Ascending aorta (tissue), 2 donors: ENCODE measurements at regions not wholly inside any gene's neighbourhood (a gene's known extent, or its start where the extent isn't known, plus 50 kb on each side); places are given as distances from the start of the nearest gene placed in this dataset.

Source experiments
- DNase-seq, 2 donors: peaks; one replicate each; pipeline ENCODE4 v3.0.0-alpha.2; 2019; ENCODE audit warnings: low spot score in 2 of 2
- H3K27ac ChIP-seq, 2 donors: fragments of 200-600 bp; sonication (generic); one replicate each; pipeline ENCODE4 v1.5.1; 2016 to 2017; ENCODE audit warnings: mild to moderate bottlenecking in 1 of 2
- H3K27me3 ChIP-seq: fragments of 200-600 bp; sonication (generic); one replicate; pipeline ENCODE4 v1.5.1; 2017
- H3K36me3 ChIP-seq, 2 donors: fragments of 200-600 bp; sonication (generic); one replicate each; pipeline ENCODE4 v1.5.1; 2016
- H3K4me1 ChIP-seq, 2 donors: fragments of 200-600 bp; sonication (generic); one replicate each; pipeline ENCODE4 v1.5.1; 2016 to 2017; ENCODE audit warnings: mild to moderate bottlenecking in 1 of 2
- H3K4me3 ChIP-seq, 2 donors: fragments of 200-600 bp; sonication (generic); one replicate each; pipeline ENCODE4 v1.5.1; 2016 to 2017; ENCODE audit warnings: mild to moderate bottlenecking in 1 of 2
- H3K9me3 ChIP-seq, 2 donors: fragments of 200-600 bp; sonication (generic); one replicate each; pipeline ENCODE4 v1.5.1; 2016
- CTCF ChIP-seq, 3 experiments: fragments of 200-600 bp in 2 of 3; fragments of 450-650 bp in 1 of 3; sonication (generic) in 2 of 3; IDR thresholded peaks; one replicate each; pipeline ENCODE4 v1.5.1; 2016 to 2019; ENCODE audit warnings: antibody characterized with exemption in 3 of 3, mild to moderate bottlenecking in 1 of 3, moderate library complexity in 1 of 3
- intact Hi-C: fragments of 100-400 bp; cut with DNase I; formaldehyde crosslinking; loops from one replicate; pipeline ENCODE4 v1.15.1; 2023

- Histone ChIP-seq H3K9me3 (no peaks in the 10 kb centered on the region), H3K4me3 (no peak overlapping the region), H3K4me1 (no peaks in the 10 kb centered on the region), H3K36me3 (no peaks in the 10 kb centered on the region), H3K27ac (no peak overlapping the region), H3K27me3 (no peaks in the 10 kb centered on the region)
- no peak for TF ChIP-seq CTCF (IDR thresholded peaks at IDR 0.05)
- DNase-seq: no peak
- intact Hi-C loops: no loop called here
Observed at GRCh38 chr11:41784513-41785335, 325.3 kb upstream of the LRRC4C start.

DNA sequence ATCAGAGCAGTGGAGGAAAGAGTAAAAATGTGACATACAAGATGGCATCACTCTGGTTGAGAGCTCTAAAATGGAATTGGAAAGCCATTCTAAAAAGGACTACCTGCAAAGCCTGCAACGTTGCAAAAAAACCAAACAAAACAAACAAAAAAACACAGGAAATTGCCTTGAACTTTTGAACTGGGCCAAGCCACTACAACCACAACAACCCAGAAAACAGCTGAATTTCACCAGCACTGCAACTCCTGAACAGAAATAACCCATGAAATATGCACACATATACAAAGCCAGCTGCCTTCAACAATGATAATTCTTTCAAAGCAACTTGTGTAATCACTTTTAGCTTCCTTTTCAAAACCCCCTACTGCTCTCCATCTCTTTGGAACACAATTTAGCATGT lies 326.6 kb upstream of the LRRC4C start:
- H3K27me3 ChIP-seq: no peaks in the 10 kb centered on the region
- no peak for TF ChIP-seq CTCF (IDR thresholded peaks at IDR 0.05)
- no peaks in the 10 kb centered on the region for H3K36me3 ChIP-seq
- no peak overlapping the region for H3K4me3 ChIP-seq
- no peak for DNase-seq
- no peaks in the 10 kb centered on the region for H3K4me1 ChIP-seq
- H3K9me3 ChIP-seq: no peaks in the 10 kb centered on the region
- H3K27ac ChIP-seq: no peak overlapping the region
- intact Hi-C loops: no loop called here

DNA sequence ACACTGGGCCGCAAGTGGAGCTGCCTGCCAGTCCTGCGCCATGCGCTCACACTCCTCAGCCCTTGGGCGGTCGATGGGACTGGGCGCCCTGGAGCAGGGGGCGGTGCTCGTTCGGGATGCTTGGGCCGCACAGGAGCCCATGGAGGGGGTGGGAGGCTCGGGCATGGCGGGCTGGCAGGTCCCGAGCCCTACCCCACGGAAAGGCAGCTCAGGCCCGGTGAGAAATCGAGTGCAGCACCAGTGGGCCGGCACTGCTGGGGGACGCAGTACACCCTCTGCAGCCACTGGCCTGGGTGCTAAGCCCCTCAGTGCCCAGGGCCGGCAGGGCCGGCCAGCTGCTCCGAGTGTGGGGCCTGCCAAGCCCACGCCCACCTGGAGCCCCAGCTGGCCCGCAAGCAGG lies 328.7 kb upstream of the LRRC4C start:
- no peaks in the 10 kb centered on the region for H3K36me3 ChIP-seq
- no peak for TF ChIP-seq CTCF (IDR thresholded peaks at IDR 0.05)
- H3K4me3 ChIP-seq: no peak overlapping the region
- no peaks in the 10 kb centered on the region for H3K9me3 ChIP-seq
- no peak for DNase-seq
- H3K27ac ChIP-seq: no peak overlapping the region
- H3K4me1 ChIP-seq: no peaks in the 10 kb centered on the region
- no peaks in the 10 kb centered on the region for H3K27me3 ChIP-seq
- intact Hi-C loops: no loop called here

DNA sequence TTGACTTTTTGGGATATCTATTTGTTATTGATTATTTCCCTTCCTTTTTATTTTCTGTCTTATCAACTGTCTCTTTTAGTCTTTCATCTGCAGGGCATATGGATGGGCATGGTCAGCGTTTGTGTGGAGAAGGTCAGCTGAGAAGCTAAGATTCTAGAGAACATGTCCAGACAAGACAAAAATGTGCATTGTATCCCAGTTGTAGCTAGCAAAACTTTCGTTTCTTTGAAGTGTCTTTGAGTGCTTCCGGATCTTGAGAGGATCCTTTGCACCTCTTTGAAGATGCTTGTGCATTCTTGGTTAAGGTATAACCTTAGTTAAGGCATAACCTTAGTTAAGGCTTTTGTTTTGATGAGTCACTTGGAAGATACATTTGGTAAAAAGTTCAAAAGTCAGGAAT lies 329.9 kb upstream of the LRRC4C start:
- Histone ChIP-seq H3K9me3 (no peaks in the 10 kb centered on the region), H3K27me3 (no peaks in the 10 kb centered on the region), H3K27ac (no peak overlapping the region), H3K4me3 (no peak overlapping the region), H3K4me1 (no peaks in the 10 kb centered on the region), H3K36me3 (no peaks in the 10 kb centered on the region)
- no peak for TF ChIP-seq CTCF (IDR thresholded peaks at IDR 0.05)
- intact Hi-C loops: no loop called here
- no peak for DNase-seq

DNA sequence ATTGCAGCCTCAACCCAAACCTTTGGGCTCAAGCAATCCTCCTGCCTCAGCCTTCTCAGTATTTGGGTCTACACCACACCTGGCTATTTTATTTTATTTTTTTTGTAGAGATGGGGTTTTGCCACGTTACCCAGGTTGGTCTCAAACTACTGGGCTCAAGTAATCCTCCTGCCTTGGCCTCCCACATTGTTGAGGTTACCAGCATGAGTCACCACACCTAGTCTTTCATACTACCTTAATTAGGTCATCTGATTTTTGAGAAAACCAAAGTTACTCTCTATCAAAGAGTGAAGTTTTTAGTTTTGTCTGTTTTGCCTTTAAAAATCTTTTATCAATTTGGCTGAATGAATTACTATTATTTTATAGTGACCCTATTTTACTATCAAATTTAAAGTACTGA lies 335.6 kb upstream of the LRRC4C start:
- Histone ChIP-seq H3K4me3 (no peak overlapping the region), H3K9me3 (no peaks in the 10 kb centered on the region), H3K27ac (no peak overlapping the region), H3K36me3 (no peaks in the 10 kb centered on the region), H3K4me1 (no peaks in the 10 kb centered on the region), H3K27me3 (no peaks in the 10 kb centered on the region)
- intact Hi-C loops: no loop called here
- DNase-seq: no peak
- TF ChIP-seq CTCF (IDR thresholded peaks at IDR 0.05): no peak

DNA sequence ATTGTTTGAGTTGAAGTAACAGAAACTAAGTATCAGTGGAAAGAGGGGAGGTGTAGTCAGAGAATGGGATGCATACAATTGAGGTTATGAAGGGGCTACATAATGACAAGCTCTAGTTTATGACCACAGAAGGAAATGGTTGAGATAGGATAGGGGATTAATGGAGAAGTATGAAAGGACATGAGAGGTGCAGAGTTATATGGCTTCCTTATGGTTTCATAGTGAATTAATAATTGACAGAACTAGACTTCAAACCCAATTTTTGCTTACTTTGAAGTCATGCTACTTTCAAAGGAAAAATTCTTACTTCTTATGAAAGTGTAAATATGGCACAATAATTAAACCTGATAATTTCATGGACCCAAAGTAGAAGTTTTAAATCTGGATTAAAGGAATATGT lies 340.3 kb upstream of the LRRC4C start:
- no peak for TF ChIP-seq CTCF (IDR thresholded peaks at IDR 0.05)
- DNase-seq: no peak
- no peak overlapping the region for H3K27ac ChIP-seq
- no peaks in the 10 kb centered on the region for H3K36me3 ChIP-seq
- no peaks in the 10 kb centered on the region for H3K27me3 ChIP-seq
- intact Hi-C loops: no loop called here
- H3K9me3 ChIP-seq: no peaks in the 10 kb centered on the region
- H3K4me3 ChIP-seq: no peak overlapping the region
- no peaks in the 10 kb centered on the region for H3K4me1 ChIP-seq
